GM23338 (cell line): ENCODE measurements at regions not wholly inside any gene's neighbourhood (a gene's known extent, or its start where the extent isn't known, plus 50 kb on each side); places are given as distances from the start of the nearest gene placed in this dataset.

ENCODE experiments used
- EZH2phosphoT487 ChIP-seq: fragments of 200-600 bp; sonication (generic); IDR thresholded peaks from one replicate; pipeline ENCODE4 v1.8.1; 2018; ENCODE audit warnings: antibody characterized with exemption; ENCODE audit not compliant: unreplicated experiment
- JUNB ChIP-seq: IDR thresholded peaks from one replicate; pipeline ENCODE4 v1.6.1; 2016; ENCODE audit warnings: antibody characterized with exemption; ENCODE audit not compliant: unreplicated experiment
- STAT1 ChIP-seq: IDR thresholded peaks from one replicate; pipeline ENCODE4 v1.6.1; 2016; ENCODE audit warnings: antibody characterized with exemption; ENCODE audit not compliant: unreplicated experiment
- TF ChIP-seq, protein P1 (sequence below), 2 experiments: fragments of 200-600 bp in 1 of 2; sonication (generic) in 1 of 2; conservative IDR thresholded peaks; 2 replicates each; pipeline versions ENCODE4 v1.5.1 to v1.6.1; 2016 to 2017; ENCODE audit warnings: antibody characterized with exemption in 2 of 2, low read depth in 2 of 2, mild to moderate bottlenecking in 2 of 2, moderate library complexity in 1 of 2
- TF ChIP-seq, protein P2 (sequence below): IDR thresholded peaks from one replicate; pipeline ENCODE4 v1.6.1; 2018; ENCODE audit warnings: antibody characterized with exemption; ENCODE audit not compliant: unreplicated experiment

DNA sequence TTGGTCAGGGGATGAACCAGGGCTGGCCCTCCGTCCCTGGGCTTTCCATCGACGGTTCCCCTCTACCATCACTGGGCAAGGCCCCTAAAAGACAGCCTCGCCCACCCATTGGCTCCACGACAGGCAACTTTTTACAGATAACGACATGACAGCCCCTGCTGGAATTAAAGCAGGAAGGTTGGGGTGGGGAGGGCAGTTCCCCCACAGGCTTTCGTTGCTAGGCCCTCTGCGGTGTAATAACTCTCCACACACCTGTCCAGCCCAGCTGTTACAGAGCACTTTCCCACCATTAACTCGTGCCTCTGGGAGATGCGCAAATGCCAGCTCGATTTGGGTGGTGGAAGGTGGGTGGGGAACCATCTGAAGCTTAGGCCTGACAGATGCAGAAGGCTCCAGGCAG is 264.2 kb upstream of the TLE3 start:
- TF ChIP-seq, protein P1, sequence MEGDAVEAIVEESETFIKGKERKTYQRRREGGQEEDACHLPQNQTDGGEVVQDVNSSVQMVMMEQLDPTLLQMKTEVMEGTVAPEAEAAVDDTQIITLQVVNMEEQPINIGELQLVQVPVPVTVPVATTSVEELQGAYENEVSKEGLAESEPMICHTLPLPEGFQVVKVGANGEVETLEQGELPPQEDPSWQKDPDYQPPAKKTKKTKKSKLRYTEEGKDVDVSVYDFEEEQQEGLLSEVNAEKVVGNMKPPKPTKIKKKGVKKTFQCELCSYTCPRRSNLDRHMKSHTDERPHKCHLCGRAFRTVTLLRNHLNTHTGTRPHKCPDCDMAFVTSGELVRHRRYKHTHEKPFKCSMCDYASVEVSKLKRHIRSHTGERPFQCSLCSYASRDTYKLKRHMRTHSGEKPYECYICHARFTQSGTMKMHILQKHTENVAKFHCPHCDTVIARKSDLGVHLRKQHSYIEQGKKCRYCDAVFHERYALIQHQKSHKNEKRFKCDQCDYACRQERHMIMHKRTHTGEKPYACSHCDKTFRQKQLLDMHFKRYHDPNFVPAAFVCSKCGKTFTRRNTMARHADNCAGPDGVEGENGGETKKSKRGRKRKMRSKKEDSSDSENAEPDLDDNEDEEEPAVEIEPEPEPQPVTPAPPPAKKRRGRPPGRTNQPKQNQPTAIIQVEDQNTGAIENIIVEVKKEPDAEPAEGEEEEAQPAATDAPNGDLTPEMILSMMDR (conservative IDR thresholded peaks at IDR 0.05; ENCODE audit: low read depth in 2 of 2), result no peak
- TF ChIP-seq JUNB (no peak), EZH2phosphoT487 (no peak), STAT1 (no peak)
- TF ChIP-seq, protein P2, sequence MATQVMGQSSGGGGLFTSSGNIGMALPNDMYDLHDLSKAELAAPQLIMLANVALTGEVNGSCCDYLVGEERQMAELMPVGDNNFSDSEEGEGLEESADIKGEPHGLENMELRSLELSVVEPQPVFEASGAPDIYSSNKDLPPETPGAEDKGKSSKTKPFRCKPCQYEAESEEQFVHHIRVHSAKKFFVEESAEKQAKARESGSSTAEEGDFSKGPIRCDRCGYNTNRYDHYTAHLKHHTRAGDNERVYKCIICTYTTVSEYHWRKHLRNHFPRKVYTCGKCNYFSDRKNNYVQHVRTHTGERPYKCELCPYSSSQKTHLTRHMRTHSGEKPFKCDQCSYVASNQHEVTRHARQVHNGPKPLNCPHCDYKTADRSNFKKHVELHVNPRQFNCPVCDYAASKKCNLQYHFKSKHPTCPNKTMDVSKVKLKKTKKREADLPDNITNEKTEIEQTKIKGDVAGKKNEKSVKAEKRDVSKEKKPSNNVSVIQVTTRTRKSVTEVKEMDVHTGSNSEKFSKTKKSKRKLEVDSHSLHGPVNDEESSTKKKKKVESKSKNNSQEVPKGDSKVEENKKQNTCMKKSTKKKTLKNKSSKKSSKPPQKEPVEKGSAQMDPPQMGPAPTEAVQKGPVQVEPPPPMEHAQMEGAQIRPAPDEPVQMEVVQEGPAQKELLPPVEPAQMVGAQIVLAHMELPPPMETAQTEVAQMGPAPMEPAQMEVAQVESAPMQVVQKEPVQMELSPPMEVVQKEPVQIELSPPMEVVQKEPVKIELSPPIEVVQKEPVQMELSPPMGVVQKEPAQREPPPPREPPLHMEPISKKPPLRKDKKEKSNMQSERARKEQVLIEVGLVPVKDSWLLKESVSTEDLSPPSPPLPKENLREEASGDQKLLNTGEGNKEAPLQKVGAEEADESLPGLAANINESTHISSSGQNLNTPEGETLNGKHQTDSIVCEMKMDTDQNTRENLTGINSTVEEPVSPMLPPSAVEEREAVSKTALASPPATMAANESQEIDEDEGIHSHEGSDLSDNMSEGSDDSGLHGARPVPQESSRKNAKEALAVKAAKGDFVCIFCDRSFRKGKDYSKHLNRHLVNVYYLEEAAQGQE, result no peak
